22Rv1 (cell line): ENCODE measurements at regions not wholly inside any gene's neighbourhood (a gene's known extent, or its start where the extent isn't known, plus 50 kb on each side); places are given as distances from the start of the nearest gene placed in this dataset.

Experiments
- H3K27ac ChIP-seq: fragments of 450-650 bp; 2 replicates; pipeline ENCODE4 v1.5.1; 2017
- ZFX ChIP-seq: fragments of 450-650 bp; IDR thresholded peaks from 2 replicates; pipeline ENCODE4 v1.6.1; 2017; ENCODE audit warnings: antibody characterized with exemption, borderline replicate concordance
- TF ChIP-seq, protein P1 (sequence below): fragments of 450-650 bp; IDR thresholded peaks from 2 replicates; pipeline ENCODE4 v1.5.1; 2017; ENCODE audit warnings: mild to moderate bottlenecking

DNA sequence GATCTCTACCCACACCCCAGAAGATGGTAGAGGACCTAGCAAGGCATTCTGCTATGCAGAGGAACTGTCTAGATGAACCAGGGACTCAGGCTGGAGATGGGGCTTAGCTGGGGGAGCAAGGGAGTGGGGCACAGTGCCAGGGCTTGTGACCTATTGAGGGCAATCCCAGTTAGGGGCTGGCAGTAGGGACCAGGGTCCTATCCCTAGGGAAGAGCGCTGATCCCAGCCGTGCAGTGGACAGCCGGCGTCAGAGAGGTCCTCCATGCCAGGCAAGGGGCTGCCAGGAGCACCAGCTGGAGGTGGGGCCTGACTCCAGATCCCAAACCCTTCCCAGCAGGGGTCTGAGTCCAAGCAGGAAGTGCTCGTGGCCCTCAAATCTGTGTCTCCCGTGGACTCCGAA lies 52.7 kb upstream of the NEURL1B start:
- TF ChIP-seq ZFX = no peak
- TF ChIP-seq, protein P1, sequence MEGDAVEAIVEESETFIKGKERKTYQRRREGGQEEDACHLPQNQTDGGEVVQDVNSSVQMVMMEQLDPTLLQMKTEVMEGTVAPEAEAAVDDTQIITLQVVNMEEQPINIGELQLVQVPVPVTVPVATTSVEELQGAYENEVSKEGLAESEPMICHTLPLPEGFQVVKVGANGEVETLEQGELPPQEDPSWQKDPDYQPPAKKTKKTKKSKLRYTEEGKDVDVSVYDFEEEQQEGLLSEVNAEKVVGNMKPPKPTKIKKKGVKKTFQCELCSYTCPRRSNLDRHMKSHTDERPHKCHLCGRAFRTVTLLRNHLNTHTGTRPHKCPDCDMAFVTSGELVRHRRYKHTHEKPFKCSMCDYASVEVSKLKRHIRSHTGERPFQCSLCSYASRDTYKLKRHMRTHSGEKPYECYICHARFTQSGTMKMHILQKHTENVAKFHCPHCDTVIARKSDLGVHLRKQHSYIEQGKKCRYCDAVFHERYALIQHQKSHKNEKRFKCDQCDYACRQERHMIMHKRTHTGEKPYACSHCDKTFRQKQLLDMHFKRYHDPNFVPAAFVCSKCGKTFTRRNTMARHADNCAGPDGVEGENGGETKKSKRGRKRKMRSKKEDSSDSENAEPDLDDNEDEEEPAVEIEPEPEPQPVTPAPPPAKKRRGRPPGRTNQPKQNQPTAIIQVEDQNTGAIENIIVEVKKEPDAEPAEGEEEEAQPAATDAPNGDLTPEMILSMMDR = no peak
- H3K27ac ChIP-seq = no peak overlapping the region

DNA sequence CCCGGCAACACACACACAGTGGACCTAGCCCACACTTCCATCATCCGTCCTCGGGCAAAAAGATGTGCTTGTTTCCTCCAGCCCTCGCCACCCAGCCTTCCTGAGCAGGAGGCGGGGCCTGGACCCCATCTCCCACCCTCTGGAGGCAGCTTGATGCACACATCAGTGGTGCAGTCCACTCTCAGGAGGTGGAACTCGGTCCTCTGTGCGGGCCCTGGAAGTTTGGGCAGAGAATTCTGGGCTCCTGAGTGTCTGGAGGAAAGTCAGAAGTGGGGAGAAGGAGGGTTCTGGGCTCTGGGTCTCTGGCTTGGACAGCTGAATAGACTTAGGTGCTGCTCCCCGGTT lies 54.0 kb upstream of the NEURL1B start:
- no peak overlapping the region for H3K27ac ChIP-seq
- TF ChIP-seq, protein P1 = no peak
- TF ChIP-seq ZFX = no peak

DNA sequence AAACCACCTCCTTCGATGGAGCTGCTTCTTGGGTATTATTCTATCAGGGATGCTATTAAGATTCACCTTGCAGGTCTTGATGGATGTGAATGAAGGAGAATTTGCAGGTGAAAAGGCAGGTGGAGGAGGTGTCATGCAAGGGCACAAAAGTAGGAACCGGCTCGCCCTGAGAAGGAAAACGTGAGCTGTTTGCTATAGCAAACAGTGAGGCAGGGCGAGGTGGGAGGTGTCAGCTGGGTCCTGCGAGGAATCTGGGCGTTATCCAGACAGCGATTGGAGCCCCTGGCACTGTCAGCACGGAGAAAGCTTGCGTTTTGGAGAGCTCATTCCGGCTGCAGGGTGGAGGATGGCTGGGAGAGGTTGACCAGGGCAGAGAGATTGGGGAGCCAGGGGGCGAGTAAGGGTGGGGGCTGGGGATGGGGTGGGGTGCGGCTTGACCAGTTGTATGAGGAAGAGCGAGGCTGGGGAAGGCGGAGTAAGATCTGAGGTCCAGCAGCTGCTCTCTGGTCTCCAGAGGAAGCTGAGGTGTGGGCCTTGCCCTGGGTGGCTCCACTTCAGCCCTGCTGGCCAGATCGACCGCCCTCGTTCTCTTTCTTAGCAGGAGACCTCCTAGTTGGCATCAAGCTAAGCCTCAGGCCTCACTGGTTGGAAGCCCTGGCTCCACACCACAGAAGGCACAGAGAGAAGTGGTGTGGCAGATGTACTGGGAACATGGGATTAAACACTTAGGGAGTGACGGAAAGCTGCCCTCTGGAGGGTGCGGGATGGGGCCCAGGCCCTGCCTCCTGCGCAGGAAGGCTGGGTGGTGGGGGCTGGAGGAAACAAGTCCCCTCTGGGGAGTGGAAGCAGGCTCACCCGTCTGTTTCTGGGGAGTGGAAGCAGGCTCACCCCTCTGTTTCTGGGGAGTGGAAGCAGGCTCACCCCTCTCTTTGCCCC lies 54.7 kb upstream of the NEURL1B start:
- H3K27ac ChIP-seq = no peak overlapping the region
- no peak for TF ChIP-seq ZFX
- TF ChIP-seq, protein P1 = no peak

DNA sequence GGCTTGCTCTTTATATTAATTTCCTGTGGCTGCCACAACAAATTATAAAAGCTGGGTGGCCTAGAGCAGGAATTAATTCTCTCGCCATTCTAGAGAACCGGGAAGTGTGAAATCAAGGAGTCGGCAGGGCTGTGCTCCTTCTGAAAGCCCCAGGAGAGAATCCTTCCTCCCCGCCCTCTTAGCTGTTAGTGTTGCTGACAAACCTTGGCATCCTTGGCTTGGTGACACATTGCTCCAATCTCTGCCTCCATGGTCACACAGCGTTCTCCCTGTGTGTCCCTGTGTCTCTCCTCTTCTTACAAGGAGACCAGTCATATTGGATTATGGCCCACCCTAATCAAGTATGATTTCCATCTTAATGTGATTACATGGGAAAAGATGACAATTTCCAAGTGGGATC lies 55.9 kb upstream of the NEURL1B start:
- no peak for TF ChIP-seq ZFX
- TF ChIP-seq, protein P1 = no peak
- no peak overlapping the region for H3K27ac ChIP-seq

DNA sequence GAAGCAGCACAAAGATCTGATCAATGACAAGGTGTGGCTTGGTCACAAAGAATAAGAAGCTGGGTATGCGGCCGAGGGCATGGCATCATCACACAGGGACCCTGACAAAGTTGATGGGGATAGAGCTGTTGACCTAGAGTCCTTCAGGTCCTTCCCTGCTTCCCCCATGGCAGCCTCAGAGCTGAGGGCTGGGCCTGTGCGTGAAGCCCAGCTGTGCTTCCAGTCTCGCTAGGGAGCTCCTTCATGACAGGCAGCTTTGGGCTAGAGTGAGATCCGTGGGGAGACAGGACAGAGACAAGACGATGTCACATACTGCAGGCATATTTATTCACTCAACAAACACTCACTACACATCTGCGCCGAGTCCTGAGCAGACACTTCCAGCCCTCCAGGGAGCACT lies 56.4 kb upstream of the NEURL1B start:
- TF ChIP-seq ZFX = no peak
- no peak overlapping the region for H3K27ac ChIP-seq

DNA sequence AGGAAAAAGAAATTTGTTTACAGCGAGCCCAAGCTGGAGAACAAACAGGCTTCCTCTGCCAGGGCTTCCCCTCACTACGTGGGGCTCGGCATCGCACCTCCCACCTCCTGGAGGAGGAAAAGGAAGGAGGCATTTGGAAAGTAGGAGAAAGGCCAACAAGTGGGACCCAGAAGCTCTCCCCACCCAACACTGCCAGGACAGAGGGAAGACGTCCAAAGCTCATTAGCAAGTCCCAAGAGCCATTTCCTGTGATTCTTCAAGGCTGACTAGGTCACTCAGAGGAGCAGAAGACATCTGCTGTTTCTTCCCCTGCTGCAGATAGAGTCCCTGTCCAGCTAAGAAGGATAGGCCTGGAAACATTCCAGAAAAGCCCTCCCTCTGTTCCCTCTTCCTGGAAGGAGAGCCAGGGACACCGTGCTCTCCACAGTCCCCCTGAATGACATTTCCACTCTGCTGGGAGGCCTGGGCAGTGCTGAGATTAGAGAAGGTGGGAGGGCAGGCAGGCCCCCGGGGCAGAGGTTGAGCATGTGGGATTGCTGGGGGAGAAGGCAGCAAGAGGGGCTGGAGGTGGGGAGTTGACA lies 57.0 kb upstream of the NEURL1B start:
- no peak for TF ChIP-seq ZFX
- TF ChIP-seq, protein P1 = no peak
- H3K27ac ChIP-seq = no peak overlapping the region

DNA sequence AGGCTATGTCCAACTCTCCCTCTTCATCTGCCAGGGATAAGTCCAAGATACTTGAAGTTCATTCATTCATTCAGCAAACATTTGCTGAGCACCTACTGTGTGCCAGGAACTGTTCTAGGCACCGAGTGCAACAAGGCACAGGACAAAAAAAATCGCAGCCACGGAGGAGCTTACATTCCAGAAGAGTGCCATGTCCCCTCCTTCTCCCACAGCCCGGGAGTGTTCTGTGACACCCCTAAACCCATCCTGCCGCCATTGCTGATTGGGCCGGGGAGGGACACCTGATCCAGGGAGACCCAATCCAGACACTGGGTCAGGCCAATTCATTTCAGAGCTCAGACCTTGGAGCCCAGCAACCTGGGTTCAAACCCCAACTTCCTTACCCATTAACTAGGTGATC lies 58.1 kb upstream of the NEURL1B start:
- H3K27ac ChIP-seq = no peak overlapping the region
- TF ChIP-seq ZFX = no peak
- TF ChIP-seq, protein P1 = no peak
